DND-41 (cell line): ENCODE measurements at regions not wholly inside any gene's neighbourhood (a gene's known extent, or its start where the extent isn't known, plus 50 kb on each side); places are given as distances from the start of the nearest gene placed in this dataset.

Experiments used
- ATAC-seq: fragments of 200-7000 bp; cut with Tn5 transposase; 3 replicates; pipeline ENCODE4 v1.9.1; 2021; ENCODE audit warnings: low read depth; ENCODE audit not compliant: insufficient read depth
- DNase-seq: peaks from one replicate; pipeline ENCODE4 v3.0.0-alpha.2; 2020
- H2AFZ ChIP-seq: 2 replicates; pipeline ENCODE4 v1.6.0; 2012; ENCODE audit warnings: low read depth, low read length
- H3K27ac ChIP-seq: 2 replicates; pipeline ENCODE4 v1.5.1; 2012; ENCODE audit warnings: low read length, inconsistent platforms
- H3K27me3 ChIP-seq: fragments of 200-600 bp; sonication (generic); 2 replicates; pipeline ENCODE4 v1.6.0; 2012; ENCODE audit warnings: low read length, mild to moderate bottlenecking, inconsistent platforms; ENCODE audit not compliant: insufficient read depth, poor library complexity
- H3K36me3 ChIP-seq: 2 replicates; pipeline ENCODE4 v1.5.1; 2012; ENCODE audit warnings: low read length, inconsistent platforms; ENCODE audit not compliant: insufficient read depth
- H3K4me1 ChIP-seq: 2 replicates; pipeline ENCODE4 v1.5.1; 2012; ENCODE audit warnings: mild to moderate bottlenecking, low read length; ENCODE audit not compliant: insufficient read depth
- H3K4me2 ChIP-seq: 2 replicates; pipeline ENCODE4 v1.6.0; 2012; ENCODE audit warnings: mild to moderate bottlenecking, moderate library complexity, low read length, inconsistent platforms; ENCODE audit not compliant: insufficient read depth
- H3K4me3 ChIP-seq, 2 experiments: fragments of 200-600 bp in 1 of 2; shearing (Covaris generic) in 1 of 2; 2 replicates each; pipeline ENCODE4 v1.5.1; 2012 to 2016; ENCODE audit warnings: inconsistent platforms in 2 of 2, low read length in 2 of 2, mild to moderate bottlenecking in 2 of 2, low read depth in 1 of 2, moderate library complexity in 1 of 2
- H3K79me2 ChIP-seq: 2 replicates; pipeline ENCODE4 v1.6.0; 2012; ENCODE audit warnings: low read length, inconsistent platforms; ENCODE audit not compliant: insufficient read depth
- H3K9ac ChIP-seq: 2 replicates; pipeline ENCODE4 v1.6.0; 2012; ENCODE audit warnings: low read depth, mild to moderate bottlenecking, inconsistent platforms, low read length, moderate library complexity
- H3K9me3 ChIP-seq: 2 replicates; pipeline ENCODE4 v1.5.1; 2012; ENCODE audit warnings: low read length, moderate library complexity, mild to moderate bottlenecking, inconsistent platforms; ENCODE audit not compliant: insufficient read depth, severe bottlenecking
- H4K20me1 ChIP-seq: 2 replicates; pipeline ENCODE4 v1.6.0; 2012; ENCODE audit warnings: low read length; ENCODE audit not compliant: insufficient read depth
- EZH2 ChIP-seq: IDR thresholded peaks from 3 replicates; pipeline ENCODE4 v1.6.1; 2012; ENCODE audit warnings: borderline replicate concordance, low read depth, mild to moderate bottlenecking, moderate library complexity, low read length, inconsistent platforms; ENCODE audit not compliant: severe bottlenecking
- TF ChIP-seq, protein P1 (sequence below): IDR thresholded peaks from 2 replicates; pipeline ENCODE4 v1.5.1; 2012; ENCODE audit warnings: borderline replicate concordance, low read length, moderate library complexity, mild to moderate bottlenecking; ENCODE audit not compliant: poor library complexity, severe bottlenecking; ENCODE audit errors: extremely low read depth

DNA sequence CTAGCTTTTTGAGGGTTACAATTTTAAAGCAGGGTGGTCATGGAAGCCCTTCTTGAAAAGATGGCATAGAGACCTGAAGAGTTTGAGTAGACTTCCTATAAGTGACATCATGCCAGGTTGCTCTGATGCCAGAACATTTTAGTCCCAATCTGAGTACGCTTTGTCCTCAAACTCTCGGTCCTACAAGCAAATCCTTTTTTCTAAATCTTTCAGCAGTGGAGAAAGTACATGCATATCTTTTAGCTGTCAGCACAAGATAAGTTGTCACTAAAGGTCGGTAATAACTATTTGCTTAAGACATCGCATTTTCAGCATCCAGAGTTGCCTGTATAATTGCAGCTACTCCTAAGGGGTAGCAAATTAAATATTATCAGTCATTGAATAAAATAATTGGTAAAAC lies 140.4 kb downstream of the ATP6V1G3 start:
- H3K4me1 ChIP-seq: no peaks in the 10 kb centered on the region
- TF ChIP-seq EZH2: no peak
- TF ChIP-seq, protein P1, sequence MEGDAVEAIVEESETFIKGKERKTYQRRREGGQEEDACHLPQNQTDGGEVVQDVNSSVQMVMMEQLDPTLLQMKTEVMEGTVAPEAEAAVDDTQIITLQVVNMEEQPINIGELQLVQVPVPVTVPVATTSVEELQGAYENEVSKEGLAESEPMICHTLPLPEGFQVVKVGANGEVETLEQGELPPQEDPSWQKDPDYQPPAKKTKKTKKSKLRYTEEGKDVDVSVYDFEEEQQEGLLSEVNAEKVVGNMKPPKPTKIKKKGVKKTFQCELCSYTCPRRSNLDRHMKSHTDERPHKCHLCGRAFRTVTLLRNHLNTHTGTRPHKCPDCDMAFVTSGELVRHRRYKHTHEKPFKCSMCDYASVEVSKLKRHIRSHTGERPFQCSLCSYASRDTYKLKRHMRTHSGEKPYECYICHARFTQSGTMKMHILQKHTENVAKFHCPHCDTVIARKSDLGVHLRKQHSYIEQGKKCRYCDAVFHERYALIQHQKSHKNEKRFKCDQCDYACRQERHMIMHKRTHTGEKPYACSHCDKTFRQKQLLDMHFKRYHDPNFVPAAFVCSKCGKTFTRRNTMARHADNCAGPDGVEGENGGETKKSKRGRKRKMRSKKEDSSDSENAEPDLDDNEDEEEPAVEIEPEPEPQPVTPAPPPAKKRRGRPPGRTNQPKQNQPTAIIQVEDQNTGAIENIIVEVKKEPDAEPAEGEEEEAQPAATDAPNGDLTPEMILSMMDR: no peak
- ATAC-seq: no peak

DNA sequence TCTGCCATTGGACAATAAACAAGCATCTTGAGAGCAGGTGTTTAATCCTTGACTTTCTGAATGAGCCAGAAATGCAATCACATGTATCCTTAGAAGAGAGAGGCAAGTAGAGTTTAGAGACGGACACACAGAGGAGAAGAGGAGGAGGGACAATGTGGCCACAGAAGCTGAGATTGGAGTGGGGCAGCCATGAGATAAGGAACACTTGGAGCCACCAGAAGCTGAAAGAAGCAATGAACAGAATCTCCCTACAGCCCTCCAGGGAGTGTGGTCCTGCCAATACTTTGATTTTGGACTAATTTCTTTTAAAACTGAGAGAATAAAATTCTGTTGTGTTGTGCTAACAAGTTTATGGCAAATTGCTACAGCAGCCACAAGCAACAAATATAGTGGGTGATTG lies 141.0 kb downstream of the ATP6V1G3 start:
- ATAC-seq: no peak
- Histone ChIP-seq H3K27me3 (no peaks in the 10 kb centered on the region), H3K79me2 (no peaks in the 10 kb centered on the region), H2AFZ (no peak overlapping the region), H3K36me3 (no peaks in the 10 kb centered on the region), H3K9ac (no peak overlapping the region), H3K4me1 (no peaks in the 10 kb centered on the region), H4K20me1 (no peaks in the 10 kb centered on the region), H3K9me3 (no peaks in the 10 kb centered on the region), H3K4me2 (no peak overlapping the region), H3K27ac (no peak overlapping the region), H3K4me3 (no peak overlapping the region)
- no peak for DNase-seq
- TF ChIP-seq, protein P1: no peak
- no peak for TF ChIP-seq EZH2

More for the DNA sequence above, 140.4 kb downstream of the ATP6V1G3 start:
- Histone ChIP-seq H3K79me2 (no peaks in the 10 kb centered on the region), H3K9ac (no peak overlapping the region), H3K36me3 (no peaks in the 10 kb centered on the region), H3K4me3 (no peak overlapping the region), H3K9me3 (no peaks in the 10 kb centered on the region), H2AFZ (no peak overlapping the region), H4K20me1 (no peaks in the 10 kb centered on the region), H3K27ac (no peak overlapping the region), H3K27me3 (no peaks in the 10 kb centered on the region), H3K4me2 (no peak overlapping the region)
- DNase-seq: no peak

DNA sequence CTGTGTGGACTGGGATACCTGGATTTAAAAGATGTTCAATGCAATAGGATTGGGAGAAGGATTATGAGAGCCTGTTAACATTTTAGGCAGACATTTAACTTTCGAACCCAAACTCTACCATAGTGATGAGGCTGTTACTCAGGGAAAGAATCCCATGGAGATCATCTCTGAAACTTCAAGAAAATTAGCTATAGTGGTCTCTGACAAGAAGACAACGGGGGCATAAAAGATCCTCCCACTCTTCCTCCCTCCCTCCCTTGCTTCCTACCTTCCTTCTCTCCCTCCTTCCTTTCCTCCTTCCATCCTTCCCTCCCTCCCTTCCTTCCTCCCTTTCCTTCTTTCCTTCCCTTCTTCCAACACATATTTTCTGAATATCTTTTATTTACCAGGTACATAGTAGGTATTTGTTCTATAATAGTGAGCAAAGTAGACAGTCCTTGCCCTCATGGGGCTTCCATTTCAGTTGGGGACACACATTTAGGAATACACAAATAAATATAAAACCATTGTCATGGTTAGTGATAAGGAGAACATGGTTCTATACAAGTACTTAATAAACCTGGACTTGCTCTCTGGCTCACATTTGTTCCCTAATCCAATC lies 143.2 kb downstream of the ATP6V1G3 start:
- Histone ChIP-seq H3K27me3 (no peaks in the 10 kb centered on the region), H3K4me1 (0 out of 2 replicates have a peak, but pooled peaks cover 3% of the 10 kb centered on the region), H4K20me1 (no peaks in the 10 kb centered on the region), H2AFZ (no peak overlapping the region), H3K9ac (no peak overlapping the region), H3K4me3 (no peak overlapping the region), H3K9me3 (no peaks in the 10 kb centered on the region), H3K36me3 (no peaks in the 10 kb centered on the region), H3K79me2 (no peaks in the 10 kb centered on the region), H3K27ac (no peak overlapping the region), H3K4me2 (no peak overlapping the region)
- no peak for TF ChIP-seq EZH2
- TF ChIP-seq, protein P1: no peak
- no peak for DNase-seq
- no peak for ATAC-seq
